ENCODE measurements at regions not wholly inside any gene's neighbourhood (a gene's known extent, or its start where the extent isn't known, plus 50 kb on each side); places are given as distances from the start of the nearest gene placed in this dataset.

DNA sequence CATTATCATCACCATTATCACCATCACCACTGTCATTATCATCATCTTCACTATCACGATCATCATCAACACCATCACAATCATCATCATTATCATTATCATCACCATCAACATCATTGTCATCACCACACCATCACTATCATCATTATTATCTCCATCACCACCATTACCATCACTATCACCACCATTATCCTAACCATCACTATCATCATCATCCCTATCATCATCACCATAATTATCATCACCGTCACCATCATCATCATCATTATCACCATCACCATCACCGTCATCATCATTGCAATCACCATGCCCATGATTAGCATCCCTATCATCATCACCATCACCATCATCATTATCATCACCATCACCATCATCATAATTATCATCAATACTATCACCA is 311.9 kb downstream of the IRX2 start:
- TF ChIP-seq POLR2A (IDR thresholded peaks at IDR 0.05), result no peak
- TF ChIP-seq, protein P1, sequence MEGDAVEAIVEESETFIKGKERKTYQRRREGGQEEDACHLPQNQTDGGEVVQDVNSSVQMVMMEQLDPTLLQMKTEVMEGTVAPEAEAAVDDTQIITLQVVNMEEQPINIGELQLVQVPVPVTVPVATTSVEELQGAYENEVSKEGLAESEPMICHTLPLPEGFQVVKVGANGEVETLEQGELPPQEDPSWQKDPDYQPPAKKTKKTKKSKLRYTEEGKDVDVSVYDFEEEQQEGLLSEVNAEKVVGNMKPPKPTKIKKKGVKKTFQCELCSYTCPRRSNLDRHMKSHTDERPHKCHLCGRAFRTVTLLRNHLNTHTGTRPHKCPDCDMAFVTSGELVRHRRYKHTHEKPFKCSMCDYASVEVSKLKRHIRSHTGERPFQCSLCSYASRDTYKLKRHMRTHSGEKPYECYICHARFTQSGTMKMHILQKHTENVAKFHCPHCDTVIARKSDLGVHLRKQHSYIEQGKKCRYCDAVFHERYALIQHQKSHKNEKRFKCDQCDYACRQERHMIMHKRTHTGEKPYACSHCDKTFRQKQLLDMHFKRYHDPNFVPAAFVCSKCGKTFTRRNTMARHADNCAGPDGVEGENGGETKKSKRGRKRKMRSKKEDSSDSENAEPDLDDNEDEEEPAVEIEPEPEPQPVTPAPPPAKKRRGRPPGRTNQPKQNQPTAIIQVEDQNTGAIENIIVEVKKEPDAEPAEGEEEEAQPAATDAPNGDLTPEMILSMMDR (IDR thresholded peaks at IDR 0.05), result no peak

All from body of pancreas (tissue), 4 donors.